HG03442 (cell line): ENCODE measurements at regions not wholly inside any gene's neighbourhood (a gene's known extent, or its start where the extent isn't known, plus 50 kb on each side); places are given as distances from the start of the nearest gene placed in this dataset.
"Not testable (repeated sequence)": the region's sequence is repeated elsewhere in the genome, so short reads cannot be mapped to it uniquely, and the experiment has no call there.

ENCODE experiments used
- ATAC-seq: cut with Tn5 transposase; IDR thresholded peaks from one replicate; pipeline ENCODE4 v1.9.1; 2021; ENCODE audit warnings: mild to moderate bottlenecking, moderate library complexity; ENCODE audit not compliant: unreplicated experiment

DNA sequence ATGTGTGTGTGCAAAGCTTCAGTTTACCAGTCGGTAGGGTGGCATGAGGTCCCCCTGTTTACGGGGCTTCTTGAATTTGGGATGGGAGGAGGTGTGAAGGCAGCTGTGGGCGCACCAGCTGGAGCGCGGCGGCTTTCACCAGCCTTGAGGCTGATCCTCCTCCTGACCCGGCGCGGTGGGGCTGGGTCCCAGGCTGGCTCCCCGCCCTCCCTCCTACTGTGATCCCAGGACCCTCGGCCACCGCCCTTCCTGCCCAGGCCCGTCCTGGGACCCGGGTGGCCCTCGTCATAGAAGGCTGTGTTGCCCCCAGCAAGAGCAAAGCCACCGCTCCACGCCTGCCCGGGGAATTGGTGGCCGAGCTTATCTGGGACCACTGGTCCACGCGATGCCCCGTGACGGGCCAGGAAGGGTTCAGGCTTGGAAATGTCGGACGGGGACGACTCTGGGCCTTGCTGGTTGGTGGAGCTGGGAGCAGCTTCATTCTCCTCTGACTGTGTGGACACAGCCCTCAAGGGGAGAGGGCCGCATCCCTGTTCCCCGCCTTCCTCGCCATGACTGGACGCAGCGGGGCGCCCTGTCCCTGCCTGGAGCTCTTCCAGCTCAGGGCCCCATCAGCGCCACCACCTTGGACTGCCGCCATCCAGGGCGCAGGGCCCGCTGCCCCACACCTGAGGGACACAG is 271.1 kb upstream of the IRX1 start:
- ATAC-seq = no peak

DNA sequence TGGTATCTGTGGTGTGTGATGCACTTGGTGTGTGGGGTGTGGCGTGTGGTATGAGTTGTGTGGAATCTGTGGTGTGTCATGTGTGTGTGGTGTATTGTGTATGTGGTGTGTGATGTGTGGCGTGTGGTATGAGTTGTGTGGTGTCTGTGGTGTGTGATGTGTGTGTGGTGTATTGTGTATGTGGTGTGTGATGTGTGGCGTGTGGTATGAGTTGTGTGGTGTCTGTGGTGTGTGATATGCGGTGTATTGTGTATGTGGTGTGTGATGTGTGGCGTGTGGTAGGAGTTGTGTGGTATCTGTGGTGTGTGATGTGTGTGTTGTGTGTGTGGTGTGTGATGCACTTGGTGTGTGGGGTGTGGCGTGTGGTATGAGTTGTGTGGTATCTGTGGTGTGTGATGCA is 271.7 kb upstream of the IRX1 start:
- not testable (repeated sequence) for ATAC-seq

DNA sequence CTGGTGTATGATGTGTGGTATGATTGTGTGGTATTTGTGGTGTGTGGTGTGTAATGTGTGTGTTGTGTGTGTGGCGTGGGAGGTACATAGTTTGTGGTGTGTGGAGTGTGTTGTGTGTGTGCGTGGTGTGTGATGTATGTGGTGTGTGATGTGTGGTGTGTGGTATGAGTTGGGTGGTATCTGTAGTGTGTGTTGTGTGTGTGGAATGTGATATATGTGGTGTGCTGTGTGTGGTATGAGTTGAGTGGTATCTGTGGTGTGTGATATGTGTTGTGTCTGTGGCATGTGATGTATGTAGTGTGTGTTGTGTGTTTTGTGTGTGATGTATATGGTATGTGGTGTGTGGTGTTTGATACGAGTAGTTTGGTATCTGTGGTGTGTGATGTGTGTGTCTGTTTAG is 272.5 kb upstream of the IRX1 start:
- ATAC-seq = no peak

DNA sequence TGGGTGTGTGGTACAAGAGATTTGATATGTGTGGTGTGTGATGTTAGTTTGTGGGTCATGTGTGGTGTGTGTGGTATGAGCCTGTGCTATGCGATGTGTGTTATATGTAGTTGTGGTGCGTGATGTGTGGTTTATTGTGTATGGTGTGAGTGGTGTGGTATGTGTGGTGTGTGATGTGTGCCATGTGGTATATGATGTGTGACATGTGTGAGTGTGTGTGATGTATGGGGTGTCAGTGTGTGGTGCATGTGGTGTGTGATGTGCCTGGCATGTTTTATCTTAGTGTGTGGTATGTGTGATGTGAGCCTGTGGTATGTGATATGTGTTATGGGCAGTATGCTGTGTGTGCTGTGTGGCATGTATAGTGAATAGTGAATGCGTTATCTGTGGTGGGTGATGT is 273.0 kb upstream of the IRX1 start:
- no peak for ATAC-seq

DNA sequence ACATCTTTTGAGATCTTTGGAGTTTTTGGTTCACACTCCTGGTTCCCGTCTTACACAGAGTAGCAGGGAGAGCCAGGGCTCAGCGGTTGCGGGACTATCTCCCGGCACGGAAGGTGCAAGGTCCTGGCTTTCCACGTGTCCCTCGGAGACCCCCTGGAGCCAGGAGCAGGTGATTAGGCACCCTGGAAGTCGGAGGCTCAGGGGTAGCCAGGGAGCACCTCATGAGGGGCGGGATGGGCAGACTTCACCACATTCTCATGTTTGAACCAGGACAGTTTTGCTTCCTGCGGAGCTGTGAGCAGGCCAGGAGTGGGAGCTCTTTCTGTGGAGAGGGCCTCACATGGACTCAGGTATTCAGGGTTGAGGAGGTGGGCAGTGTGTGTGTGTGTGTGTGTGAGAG is 273.7 kb upstream of the IRX1 start:
- no peak for ATAC-seq

DNA sequence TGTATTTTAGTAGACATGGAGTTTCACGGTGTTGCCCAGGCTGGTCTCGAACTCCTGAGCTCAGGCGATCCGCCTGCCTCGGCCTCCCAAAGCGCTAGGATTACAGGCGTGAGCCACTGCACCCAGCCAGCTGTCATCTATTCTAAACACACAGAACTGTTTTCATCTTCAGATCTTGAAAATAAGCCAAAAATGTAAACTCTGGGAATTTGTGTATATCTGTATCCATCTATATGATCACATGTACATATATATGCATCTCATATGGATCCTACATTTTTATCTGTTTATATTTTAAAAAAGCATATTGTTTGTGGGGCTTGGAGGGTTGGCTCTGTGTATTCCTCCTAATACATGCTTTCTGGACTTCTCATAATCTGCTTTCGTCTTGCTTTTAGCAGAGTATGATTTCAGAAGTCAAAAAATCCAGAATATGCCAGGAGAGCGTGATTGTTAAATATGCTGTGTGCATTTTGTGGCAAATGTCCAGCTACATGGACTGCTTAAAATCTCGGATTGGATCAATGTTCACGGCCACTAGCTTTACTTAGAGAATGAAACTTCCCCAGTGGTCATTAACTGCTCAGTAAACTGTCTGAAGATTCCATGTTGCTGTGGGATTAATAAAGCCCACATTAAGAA is 274.4 kb upstream of the IRX1 start:
- ATAC-seq = no peak

DNA sequence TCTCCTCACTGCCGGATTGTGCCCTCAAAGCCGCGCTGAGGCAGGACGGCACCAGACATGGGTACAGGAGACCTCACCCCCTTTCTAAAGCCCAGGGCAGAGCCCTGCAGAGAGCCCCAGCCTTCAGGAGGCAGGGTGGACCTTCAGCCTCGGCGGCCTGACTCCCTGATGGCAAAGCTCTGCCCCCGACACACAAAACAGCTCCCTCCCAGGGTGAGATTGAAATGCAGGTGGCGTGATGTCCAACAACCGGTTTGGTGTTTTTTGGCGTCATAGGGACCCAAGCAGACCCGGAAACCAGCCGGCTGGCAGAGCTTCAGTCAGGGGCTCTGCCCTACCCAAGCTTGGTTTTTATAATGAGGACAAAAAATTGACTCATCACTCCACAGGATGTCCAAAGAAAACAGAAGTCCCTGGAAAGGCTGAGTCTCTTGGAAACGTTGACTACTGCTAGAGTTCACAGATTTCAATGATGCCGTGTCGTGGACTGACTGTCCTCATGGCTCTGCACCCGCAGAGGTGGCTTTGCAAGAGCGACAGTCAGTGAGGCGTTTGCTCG is 275.2 kb upstream of the IRX1 start:
- ATAC-seq = no peak

DNA sequence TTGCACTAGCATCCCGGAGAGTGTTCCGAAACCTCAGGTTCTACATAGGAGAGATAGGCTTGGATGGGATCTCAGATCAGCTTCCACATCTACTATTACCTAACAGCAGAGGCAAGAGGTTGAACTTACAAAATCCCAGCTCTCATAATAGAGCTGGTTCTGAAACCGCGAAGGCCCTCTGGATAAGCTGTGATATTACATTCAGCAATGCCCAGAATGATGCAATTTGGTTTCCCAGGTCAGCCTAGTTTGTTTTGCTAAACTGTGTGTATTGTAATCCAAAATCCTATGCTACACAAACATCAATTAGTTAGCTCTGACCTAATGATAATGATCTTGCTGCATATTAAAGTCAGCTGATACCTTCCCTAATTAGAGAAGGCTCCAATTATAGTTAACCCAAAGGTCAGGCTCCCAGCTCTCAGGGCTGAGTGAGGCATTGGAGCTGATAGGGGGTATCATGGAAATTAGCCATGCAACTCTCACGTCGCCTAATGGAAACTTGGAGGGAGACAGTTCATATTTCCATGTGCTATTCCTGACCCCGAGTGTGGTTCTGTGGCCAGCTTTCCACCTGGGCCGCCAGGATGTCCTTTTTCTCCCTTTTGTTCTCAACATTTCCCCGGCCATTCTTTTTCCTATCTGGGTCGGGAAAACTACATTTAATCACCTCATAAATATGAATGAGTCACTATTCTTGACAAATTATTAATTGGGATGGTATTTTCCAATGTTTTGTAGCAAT is 278.4 kb upstream of the IRX1 start:
- no peak for ATAC-seq

DNA sequence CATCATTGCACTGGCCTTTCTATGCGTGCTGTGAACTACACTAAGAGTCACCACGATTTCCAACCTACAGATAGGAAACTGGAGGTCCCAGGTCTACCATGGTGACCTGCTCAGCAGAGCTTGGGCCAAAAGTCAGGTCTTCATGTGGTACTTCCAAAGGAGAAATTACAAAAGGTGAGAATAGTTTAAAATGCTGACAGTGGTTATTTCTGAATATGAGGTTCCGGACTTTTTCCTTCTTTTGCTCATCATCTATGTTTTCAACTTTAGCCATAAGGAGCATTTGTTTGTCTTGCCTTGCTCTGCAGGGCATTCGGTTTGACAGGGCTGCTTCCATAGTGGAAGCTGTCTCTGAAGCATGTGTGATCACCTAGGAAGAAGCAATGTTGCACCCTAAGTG is 282.1 kb upstream of the IRX1 start:
- no peak for ATAC-seq

DNA sequence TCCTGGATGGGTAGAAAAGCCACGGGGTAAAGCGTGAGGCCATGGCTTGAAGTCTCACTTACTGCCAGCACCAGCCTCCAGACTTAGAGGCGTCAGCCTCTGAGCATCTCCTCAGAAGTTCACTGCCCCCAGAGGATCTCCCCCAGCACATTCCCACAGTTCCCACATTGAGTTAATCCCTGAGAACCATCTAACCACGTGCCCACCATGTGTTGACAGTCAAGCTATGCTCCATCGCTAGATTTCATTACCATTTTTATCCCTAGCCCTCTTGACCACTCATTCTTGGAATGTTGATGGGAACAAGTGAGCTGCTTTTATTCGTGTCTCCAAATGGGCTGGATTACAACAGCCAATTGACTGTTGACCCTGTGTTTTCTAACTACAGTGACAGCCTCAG is 283.3 kb upstream of the IRX1 start:
- ATAC-seq = no peak

DNA sequence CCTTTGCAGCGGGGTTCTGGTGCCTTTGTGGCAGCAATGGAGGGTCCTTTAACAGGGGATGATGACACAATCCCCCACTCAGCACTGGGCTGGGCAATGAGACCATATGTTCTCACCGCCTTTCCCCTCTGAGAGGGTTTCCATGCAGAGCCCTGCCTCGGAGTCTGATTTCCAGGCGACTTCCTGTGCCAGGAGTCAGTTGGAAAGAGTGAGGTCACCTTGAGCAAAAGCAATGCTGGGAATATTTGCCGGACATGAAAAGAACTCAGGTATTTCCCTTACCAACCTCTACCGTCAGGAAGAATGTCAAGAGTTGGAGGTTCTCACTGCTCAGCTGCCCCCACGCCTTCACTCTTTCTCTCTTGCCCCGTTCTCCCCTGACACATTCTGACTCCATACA is 284.2 kb upstream of the IRX1 start:
- ATAC-seq = no peak

DNA sequence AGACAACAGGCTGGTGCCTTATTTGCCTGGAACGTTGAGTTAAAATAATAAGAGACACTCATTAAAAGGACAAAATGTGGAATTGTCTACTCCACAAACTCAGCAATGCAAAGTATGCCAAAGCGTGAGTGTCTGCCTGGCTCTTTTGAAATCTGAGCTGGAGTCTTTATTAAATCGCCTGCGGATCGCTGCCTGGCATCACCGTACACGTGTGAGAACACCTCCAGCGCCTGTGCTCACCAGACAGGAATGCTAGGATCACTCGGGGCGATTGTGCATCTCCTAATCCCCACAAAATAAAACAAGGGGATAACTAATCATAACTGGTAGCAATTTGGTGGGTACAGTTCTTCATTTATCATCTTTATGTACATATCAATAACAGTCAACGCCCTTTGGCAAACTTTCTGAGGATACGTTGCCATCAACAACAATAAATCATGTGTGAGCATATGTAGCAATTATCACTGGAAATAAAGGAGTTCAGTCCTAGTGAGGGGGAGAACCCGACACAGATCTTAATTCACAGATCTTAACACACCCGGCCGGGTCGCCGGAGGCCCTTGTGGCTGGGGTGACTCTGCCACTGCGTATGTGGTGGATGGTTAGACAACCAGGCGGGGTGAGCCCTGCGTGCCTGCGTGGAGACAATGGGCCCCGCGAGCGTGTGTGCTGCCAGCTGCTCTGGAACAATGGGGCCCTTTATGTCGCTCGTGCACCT is 284.9 kb upstream of the IRX1 start:
- no peak for ATAC-seq

DNA sequence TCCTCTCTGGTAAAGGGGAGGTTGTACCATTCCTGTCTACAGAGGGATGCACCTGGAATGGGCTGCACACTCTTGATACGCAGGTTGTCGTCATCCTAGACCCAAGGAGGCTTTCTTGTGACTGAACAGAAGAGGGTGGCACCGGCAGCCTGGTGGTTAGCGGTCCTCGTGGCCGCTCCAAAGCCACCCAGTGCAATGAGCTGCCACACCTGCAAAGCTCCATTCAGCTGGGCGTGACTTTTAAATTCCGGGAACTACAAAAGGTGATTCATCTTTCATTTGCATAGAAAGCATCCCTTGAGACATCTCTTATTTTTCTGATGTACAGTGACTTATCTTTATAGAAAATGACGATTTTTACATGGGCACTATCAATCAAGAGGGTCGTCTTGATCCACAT is 286.1 kb upstream of the IRX1 start:
- no peak for ATAC-seq

DNA sequence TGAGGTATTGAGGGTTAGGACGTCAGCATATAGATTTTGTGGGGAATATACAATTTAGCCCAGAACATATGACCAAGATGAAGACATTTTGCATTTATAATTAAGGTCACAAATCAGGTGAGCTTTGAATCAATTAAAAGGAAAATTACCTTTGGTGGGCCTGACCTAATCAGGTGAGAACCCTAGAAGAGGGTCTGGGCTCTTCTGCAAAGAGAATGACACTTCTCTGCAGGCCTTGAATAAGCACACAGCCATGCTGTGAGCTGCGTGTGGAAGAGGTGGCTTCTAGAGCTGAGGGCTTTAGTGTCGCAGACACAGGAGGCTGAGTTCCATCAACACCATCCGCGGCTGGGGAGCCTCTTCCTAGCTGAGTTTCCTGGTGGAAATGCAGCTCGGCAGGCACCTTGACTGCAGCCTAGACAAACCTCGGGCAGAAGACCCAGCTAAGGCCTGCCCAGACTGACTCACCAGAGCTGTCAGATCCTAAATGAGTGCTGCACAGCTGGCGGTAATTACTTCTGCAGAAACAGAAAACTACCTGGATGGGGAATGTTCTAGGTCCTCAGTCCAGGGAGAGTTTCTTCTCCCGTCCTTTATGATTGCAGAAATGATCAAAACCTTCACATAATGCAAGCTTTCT is 287.5 kb upstream of the IRX1 start:
- ATAC-seq = no peak

DNA sequence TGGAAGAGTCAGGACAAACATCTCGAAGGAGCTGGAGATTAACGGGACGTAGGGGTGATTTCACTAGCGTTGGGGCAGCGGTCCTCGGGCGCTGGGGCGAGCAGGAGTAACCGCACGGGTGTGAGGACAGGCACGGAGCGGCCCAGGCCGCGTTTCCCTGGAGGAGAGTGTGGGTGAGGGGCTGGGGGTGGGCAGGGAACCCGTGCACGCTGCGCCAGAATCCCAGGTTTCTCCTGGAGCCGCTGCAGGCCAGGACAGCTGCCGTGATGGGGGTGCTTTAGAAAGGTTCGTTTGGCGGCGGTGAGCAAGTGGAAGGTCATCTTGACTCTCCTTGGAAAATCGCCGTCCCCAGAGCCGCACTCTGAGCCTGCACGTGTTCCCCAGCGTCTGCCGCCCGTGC is 290.2 kb upstream of the IRX1 start:
- ATAC-seq = no peak

DNA sequence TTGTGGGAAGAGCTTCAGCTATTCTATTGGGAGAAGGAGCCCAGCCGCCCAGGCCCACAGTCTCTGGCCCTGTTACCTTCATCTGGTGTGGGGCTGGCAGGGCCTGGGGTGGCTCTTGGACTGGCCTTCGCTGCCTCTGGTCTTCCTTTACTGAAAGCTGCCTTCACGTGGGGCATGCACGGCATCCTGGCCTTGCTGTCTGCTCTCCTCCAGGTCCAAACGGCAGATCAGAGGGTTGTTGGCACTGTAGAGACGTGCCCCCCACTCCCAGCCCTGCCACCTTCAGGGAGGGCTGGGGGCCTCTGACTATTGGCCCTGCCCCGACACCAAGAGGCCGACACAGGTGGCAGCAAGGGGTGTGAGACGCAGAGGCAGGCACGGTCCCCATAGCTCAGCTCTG is 291.3 kb upstream of the IRX1 start:
- ATAC-seq = no peak

DNA sequence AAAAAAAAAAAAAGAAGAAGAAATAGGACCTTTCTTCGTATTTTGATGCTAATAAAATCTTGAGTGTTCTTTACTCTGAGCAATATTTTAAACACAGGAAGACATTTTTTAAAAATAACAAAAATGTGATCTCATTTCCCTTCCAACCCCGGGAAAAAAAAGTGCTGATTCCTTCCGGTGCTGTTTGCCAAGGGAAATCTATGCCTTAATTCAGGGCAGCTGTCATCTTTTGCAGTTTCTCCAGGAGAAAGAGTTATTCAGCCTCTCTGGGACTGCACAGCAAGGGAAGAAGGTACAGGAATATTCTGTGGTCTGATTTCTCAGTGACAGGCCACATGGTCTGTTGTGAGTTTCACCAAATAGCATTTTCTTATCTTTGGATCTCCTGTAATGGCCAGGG is 291.9 kb upstream of the IRX1 start:
- ATAC-seq = no peak

DNA sequence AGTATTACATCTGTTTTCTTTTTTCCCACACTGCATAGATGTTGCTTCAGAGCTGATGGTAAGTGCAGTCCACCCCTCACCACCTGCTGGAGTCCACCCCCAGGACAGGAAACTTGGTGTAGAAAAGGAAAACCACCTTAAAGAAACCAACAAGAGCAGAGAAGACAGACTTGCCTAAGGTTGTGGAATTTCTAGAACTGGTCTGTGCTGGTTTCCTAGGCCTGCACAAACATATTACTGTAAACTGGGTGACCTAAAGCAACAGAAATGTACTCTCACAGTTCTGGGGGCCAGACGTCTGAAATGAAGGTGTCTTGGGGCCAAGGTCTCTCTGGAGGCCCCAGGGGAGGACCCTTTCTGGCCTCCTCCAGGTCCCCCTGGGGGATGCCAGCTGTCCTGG is 293.4 kb upstream of the IRX1 start:
- no peak for ATAC-seq

DNA sequence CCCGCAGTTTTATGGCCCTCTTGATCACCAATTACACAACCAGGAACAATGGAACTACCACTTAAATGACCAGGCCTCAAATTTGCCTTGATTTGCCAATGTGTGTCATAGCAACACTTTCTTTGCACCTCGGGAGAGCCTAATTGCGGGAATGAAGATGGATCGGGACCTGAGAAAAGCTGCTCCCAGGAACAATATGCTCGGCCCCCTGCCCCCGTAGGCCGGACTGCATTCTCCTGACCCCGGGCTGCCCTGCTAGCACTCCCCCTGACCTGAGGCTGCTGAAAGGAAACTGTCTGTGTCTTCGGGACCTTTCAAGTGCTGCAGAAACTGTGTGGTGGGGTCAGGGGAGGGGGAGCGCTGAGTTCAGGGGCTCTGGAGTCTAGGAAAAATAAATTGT is 294.3 kb upstream of the IRX1 start:
- no peak for ATAC-seq

DNA sequence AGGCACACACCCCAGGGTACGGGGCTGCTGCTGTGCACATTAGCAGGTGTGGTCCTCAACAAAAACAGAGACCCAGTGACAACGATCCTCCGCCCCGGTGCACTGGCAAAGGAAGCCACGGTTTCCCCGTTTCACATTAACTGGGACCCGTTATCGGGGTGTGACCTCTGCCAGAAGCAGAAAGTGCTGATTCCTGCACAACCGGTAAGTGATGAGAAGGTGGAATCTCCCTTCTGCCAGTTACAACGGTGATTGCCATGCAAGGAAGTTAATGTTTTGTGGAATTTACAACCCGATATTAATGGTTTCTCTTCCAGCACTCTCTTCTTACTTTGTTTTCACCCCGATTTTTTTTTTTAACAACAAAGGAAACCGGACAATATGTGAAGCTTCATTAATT is 294.9 kb upstream of the IRX1 start:
- ATAC-seq = no peak

DNA sequence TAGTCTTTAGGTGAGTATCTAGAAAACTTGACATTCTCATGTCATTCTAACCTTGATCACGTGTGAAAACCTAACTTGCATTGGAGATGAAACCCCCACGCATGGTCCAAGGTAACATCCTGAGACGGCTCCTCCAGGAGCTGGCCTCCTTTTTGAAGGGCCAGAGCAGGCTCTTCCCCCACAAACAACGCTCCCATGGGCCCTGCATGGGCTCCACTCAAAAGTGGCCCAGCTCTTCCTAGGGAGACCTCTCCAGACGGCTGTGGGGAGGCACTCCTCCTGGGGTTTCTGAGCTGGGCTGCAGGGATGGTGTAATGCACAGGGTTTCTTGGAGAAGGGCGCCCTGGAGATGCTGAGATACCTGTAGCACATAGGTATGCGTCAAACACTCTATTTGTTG is 296.2 kb upstream of the IRX1 start:
- ATAC-seq = no peak
